NCI-H1105 (cell line): ENCODE measurements at regions not wholly inside any gene's neighbourhood (a gene's known extent, or its start where the extent isn't known, plus 50 kb on each side); places are given as distances from the start of the nearest gene placed in this dataset.

Experiments
- DNase-seq: peaks from one replicate; lab custom pipeline; 2025; lab: John Stamatoyannopoulos, UW

GRCh38 chr4:153988492-153989363 is 199.8 kb upstream of the SFRP2 start:
- DNase-seq = no peak

GRCh38 chr4:153987291-153987690 is 198.4 kb upstream of the SFRP2 start:
- no peak for DNase-seq

GRCh38 chr4:153976954-153977353 is 188.1 kb upstream of the SFRP2 start:
- DNase-seq = no peak

GRCh38 chr4:153974452-153974851 is 185.6 kb upstream of the SFRP2 start:
- no peak for DNase-seq

- no peak for DNase-seq
Observed at GRCh38 chr4:153973942-153974341, 185.1 kb upstream of the SFRP2 start.

- no peak for DNase-seq
Observed at GRCh38 chr4:153971899-153972298, 183.0 kb upstream of the SFRP2 start.

- no peak for DNase-seq
Observed at GRCh38 chr4:153970169-153970568, 181.3 kb upstream of the SFRP2 start.

- DNase-seq = no peak
Observed at GRCh38 chr4:153969542-153969941, 180.7 kb upstream of the SFRP2 start.

- DNase-seq = no peak
Observed at GRCh38 chr4:153966641-153967040, 177.8 kb upstream of the SFRP2 start.

GRCh38 chr4:153963216-153963615 is 174.3 kb upstream of the SFRP2 start:
- no peak for DNase-seq

GRCh38 chr4:153962311-153963039 is 173.6 kb upstream of the SFRP2 start:
- no peak for DNase-seq

GRCh38 chr4:153955327-153955726 is 166.4 kb upstream of the SFRP2 start:
- DNase-seq = no peak

- DNase-seq = no peak
Observed at GRCh38 chr4:153954654-153955053, 165.8 kb upstream of the SFRP2 start.

- no peak for DNase-seq
Observed at GRCh38 chr4:153950100-153950979, 161.5 kb upstream of the SFRP2 start.

- no peak for DNase-seq
Observed at GRCh38 chr4:153948041-153948440, 159.2 kb upstream of the SFRP2 start.

GRCh38 chr4:153947124-153947523 is 158.2 kb upstream of the SFRP2 start:
- no peak for DNase-seq

- no peak for DNase-seq
Observed at GRCh38 chr4:153945704-153946103, 156.8 kb upstream of the SFRP2 start.

GRCh38 chr4:153943738-153944415 is 155.0 kb upstream of the SFRP2 start:
- DNase-seq = no peak

- DNase-seq = no peak
Observed at GRCh38 chr4:153940916-153941315, 152.0 kb upstream of the SFRP2 start.

GRCh38 chr4:153939570-153939969 is 150.7 kb upstream of the SFRP2 start:
- no peak for DNase-seq

GRCh38 chr4:153938994-153939393 is 150.1 kb upstream of the SFRP2 start:
- DNase-seq = no peak

GRCh38 chr4:153937289-153937688 is 148.4 kb upstream of the SFRP2 start:
- no peak for DNase-seq
